Keratinocyte (primary cell): ENCODE measurements at regions not wholly inside any gene's neighbourhood (a gene's known extent, or its start where the extent isn't known, plus 50 kb on each side); places are given as distances from the start of the nearest gene placed in this dataset.

Source experiments
- DNase-seq: peaks from one replicate; pipeline ENCODE4 v3.0.0-alpha.2; 2011; ENCODE audit warnings: low read depth, missing footprints, low spot score
- FAIRE-seq: peaks from 2 replicates; lab custom pipeline; 2011; peaks lifted over from hg19 to GRCh38; lab: Jason Lieb, UNC
- H2AFZ ChIP-seq: 2 replicates; pipeline ENCODE4 v1.6.0; 2012; ENCODE audit warnings: low read length, control low read depth, inconsistent platforms; ENCODE audit not compliant: control insufficient read depth
- H3K27ac ChIP-seq: 2 replicates; pipeline ENCODE4 v1.5.1; 2011; ENCODE audit warnings: low read length; ENCODE audit not compliant: control insufficient read depth, insufficient read depth
- H3K27me3 ChIP-seq: 3 replicates; pipeline ENCODE4 v1.6.0; 2011; ENCODE audit warnings: low read length; ENCODE audit not compliant: control insufficient read depth, insufficient read depth; ENCODE audit errors: extremely low read depth
- H3K36me3 ChIP-seq, 2 experiments: 2 replicates in 1 of 2; 3 replicates in 1 of 2; pipeline ENCODE4 v1.5.1; 2011; ENCODE audit warnings: low read length in 2 of 2, mild to moderate bottlenecking in 1 of 2; ENCODE audit not compliant: control insufficient read depth in 2 of 2, insufficient read depth in 2 of 2; ENCODE audit errors: extremely low read depth in 1 of 2
- H3K4me1 ChIP-seq: 3 replicates; pipeline ENCODE4 v1.5.1; 2011; ENCODE audit warnings: low read length; ENCODE audit not compliant: control insufficient read depth, insufficient read depth; ENCODE audit errors: extremely low read depth
- H3K4me2 ChIP-seq: 3 replicates; pipeline ENCODE4 v1.6.0; 2011; ENCODE audit warnings: low read depth, low read length; ENCODE audit not compliant: control insufficient read depth, insufficient read depth; ENCODE audit errors: extremely low read depth
- H3K4me3 ChIP-seq, 3 experiments: fragments of 200-600 bp in 1 of 3; sonication (generic) in 1 of 3; 2 replicates in 2 of 3; 3 replicates in 1 of 3; pipeline ENCODE4 v1.5.1; 2011 to 2016; ENCODE audit warnings: low read length in 3 of 3, mild to moderate bottlenecking in 3 of 3, control low read depth in 2 of 3, inconsistent platforms in 1 of 3, low read depth in 1 of 3, mixed read lengths in 1 of 3, mixed run types in 1 of 3, moderate library complexity in 1 of 3; ENCODE audit not compliant: control insufficient read depth in 2 of 3, insufficient read depth in 2 of 3; ENCODE audit errors: extremely low read depth in 1 of 3
- H3K79me2 ChIP-seq: 2 replicates; pipeline ENCODE4 v1.6.0; 2012; ENCODE audit warnings: low read length; ENCODE audit not compliant: control insufficient read depth, insufficient read depth
- H3K9ac ChIP-seq: 3 replicates; pipeline ENCODE4 v1.6.0; 2011; ENCODE audit warnings: low read length; ENCODE audit not compliant: control insufficient read depth, insufficient read depth; ENCODE audit errors: extremely low read depth
- H3K9me1 ChIP-seq: 3 replicates; pipeline ENCODE4 v1.6.0; 2011; ENCODE audit warnings: low read length; ENCODE audit not compliant: control insufficient read depth, insufficient read depth; ENCODE audit errors: extremely low read depth
- H3K9me3 ChIP-seq: 2 replicates; pipeline ENCODE4 v1.5.1; 2012; ENCODE audit warnings: low read depth, low read length; ENCODE audit not compliant: control insufficient read depth
- H4K20me1 ChIP-seq: 3 replicates; pipeline ENCODE4 v1.6.0; 2011; ENCODE audit warnings: low read length; ENCODE audit not compliant: control insufficient read depth, insufficient read depth; ENCODE audit errors: extremely low read depth
- EZH2 ChIP-seq: IDR thresholded peaks from one replicate; pipeline ENCODE4 v1.6.1; 2012; ENCODE audit warnings: inconsistent platforms, mild to moderate bottlenecking, low read length, moderate library complexity
- dilution Hi-C: fragments of 300-500 bp; cut with MboI; formaldehyde crosslinking; loops from one replicate; pipeline ENCODE4 v1.7.0; 2020; ENCODE audit warnings: low sequenced_read_pairs; ENCODE audit not compliant: extremely low pct_ligation_motif_present
- TF ChIP-seq, protein P1 (sequence below), 3 experiments: IDR thresholded peaks in 1 of 3; conservative IDR thresholded peaks in 1 of 3; optimal IDR thresholded peaks in 1 of 3; 2 replicates in 2 of 3; 3 replicates in 1 of 3; pipeline versions ENCODE3 to v1.5.1; 2011; ENCODE audit warnings: low read length in 3 of 3, mild to moderate bottlenecking in 3 of 3, moderate library complexity in 2 of 3, control low read depth in 1 of 3, inconsistent platforms in 1 of 3; ENCODE audit not compliant: insufficient read depth in 2 of 3; ENCODE audit errors: extremely low read depth in 1 of 3

DNA sequence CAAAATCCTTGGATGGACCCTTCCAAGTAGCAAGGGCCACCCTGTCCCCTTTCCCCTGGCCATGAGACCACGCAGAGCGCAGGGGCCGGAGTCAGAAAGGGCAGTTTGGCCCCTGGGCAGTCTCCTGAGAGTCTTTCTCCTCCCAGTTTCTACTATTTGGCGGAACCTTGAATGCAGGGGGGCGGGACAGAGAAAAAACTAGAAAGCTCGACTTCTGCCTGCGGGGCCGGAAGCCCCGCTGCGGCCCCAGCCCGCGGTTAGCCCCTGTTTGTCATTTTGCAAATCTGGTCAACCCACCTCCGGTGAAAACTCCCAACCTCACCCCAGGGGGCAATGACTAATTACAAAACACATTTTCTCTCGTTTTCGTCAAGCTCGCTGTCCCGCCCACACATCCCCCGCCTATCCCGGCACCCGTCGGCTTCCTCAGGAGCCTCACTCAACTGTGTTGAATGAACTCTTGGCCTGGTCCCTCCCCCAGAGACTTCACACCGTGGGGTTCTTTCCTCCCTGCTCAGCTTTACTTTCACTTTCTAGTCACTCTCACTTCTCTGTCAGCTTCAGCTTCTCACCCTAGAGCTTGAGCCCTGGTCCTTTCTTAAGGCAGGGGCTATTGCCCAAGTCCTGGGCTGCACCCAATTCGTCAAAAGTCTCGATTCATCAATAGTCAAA, 66.7 kb downstream of the IRF2BPL start:
- H3K9me3 ChIP-seq, result no peaks in the 10 kb centered on the region
- peaks cover 3% of the 10 kb centered on the region for H3K9me1 ChIP-seq
- no peaks in the 10 kb centered on the region for H3K27me3 ChIP-seq
- H3K4me2 ChIP-seq, result peak overlapping the region; percentile 96
- peak overlapping the region in 2 of 3 experiments; percentile 53 to 65 for H3K4me3 ChIP-seq
- peak overlapping the region; percentile 30 for H2AFZ ChIP-seq
- peaks cover 58% of the 10 kb centered on the region for H3K4me1 ChIP-seq
- DNase-seq, result peak; percentile 77
- TF ChIP-seq, protein P1, sequence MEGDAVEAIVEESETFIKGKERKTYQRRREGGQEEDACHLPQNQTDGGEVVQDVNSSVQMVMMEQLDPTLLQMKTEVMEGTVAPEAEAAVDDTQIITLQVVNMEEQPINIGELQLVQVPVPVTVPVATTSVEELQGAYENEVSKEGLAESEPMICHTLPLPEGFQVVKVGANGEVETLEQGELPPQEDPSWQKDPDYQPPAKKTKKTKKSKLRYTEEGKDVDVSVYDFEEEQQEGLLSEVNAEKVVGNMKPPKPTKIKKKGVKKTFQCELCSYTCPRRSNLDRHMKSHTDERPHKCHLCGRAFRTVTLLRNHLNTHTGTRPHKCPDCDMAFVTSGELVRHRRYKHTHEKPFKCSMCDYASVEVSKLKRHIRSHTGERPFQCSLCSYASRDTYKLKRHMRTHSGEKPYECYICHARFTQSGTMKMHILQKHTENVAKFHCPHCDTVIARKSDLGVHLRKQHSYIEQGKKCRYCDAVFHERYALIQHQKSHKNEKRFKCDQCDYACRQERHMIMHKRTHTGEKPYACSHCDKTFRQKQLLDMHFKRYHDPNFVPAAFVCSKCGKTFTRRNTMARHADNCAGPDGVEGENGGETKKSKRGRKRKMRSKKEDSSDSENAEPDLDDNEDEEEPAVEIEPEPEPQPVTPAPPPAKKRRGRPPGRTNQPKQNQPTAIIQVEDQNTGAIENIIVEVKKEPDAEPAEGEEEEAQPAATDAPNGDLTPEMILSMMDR (optimal IDR thresholded peaks at IDR 0.05 in 1 of 3, IDR thresholded peaks at IDR 0.05 in 1 of 3, conservative IDR thresholded peaks at IDR 0.05 in 1 of 3; ENCODE audit: extremely low read depth in 1 of 3, insufficient read depth in 2 of 3, low read length in 3 of 3), result no peak
- TF ChIP-seq EZH2, result no peak
- H3K9ac ChIP-seq, result peak overlapping the region; percentile 68
- H3K27ac ChIP-seq, result peak overlapping the region; percentile 87
- no peaks in the 10 kb centered on the region for H4K20me1 ChIP-seq
- dilution Hi-C loops, result no loop called here
- H3K79me2 ChIP-seq, result no peaks in the 10 kb centered on the region
- FAIRE-seq, result peak; percentile 84
- H3K36me3 ChIP-seq, result no peaks in the 10 kb centered on the region

DNA sequence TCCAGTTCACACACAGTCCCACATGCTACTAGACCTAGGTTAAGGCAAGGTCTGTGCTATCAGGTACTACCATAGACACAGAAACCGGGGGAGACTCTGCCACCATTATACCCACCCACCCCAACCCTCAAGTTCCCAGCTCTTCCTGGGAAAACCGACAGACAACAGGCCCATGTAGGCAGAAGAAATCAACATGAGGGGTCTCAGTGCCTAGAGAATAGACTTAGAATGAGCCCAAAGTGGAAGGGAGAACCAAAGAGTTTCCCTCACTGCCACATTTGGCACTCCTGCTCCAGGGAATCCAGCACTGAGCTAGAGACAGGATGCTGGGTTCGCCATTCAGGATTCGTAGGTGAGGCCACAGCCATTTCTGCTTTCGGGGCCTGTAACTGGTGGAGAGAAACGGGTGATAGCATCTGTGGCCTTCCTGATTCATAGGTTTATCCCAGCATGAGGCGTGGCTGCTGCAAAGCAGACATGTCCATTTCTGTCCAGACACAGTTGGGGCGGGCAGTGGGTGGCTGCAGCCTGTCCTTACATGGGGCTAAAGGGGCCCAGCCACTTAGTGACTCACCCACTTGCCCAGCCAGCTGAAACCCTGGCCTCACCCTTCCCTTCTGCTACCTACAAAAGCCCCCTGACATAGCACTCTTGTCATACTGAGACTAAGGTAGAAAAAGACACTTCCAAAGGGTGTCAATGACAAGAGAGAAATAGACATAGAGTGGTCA, 69.4 kb downstream of the IRF2BPL start:
- dilution Hi-C loops, result no loop called here
- H3K9me3 ChIP-seq, result no peaks in the 10 kb centered on the region
- H3K36me3 ChIP-seq, result no peaks in the 10 kb centered on the region
- H4K20me1 ChIP-seq, result no peaks in the 10 kb centered on the region
- peak overlapping the region; percentile 82 for H2AFZ ChIP-seq
- H3K9ac ChIP-seq, result peak overlapping the region; percentile 64
- no peak overlapping the region for H3K4me3 ChIP-seq
- no peaks in the 10 kb centered on the region for H3K27me3 ChIP-seq
- H3K79me2 ChIP-seq, result no peaks in the 10 kb centered on the region
- FAIRE-seq (peak; percentile 90), DNase-seq (peak; percentile 77)
- TF ChIP-seq, protein P1 (optimal IDR thresholded peaks at IDR 0.05 in 1 of 3, IDR thresholded peaks at IDR 0.05 in 1 of 3, conservative IDR thresholded peaks at IDR 0.05 in 1 of 3; ENCODE audit: extremely low read depth in 1 of 3, insufficient read depth in 2 of 3, low read length in 3 of 3), result no peak
- no peak for TF ChIP-seq EZH2
- peak overlapping the region; percentile 82 for H3K27ac ChIP-seq
- peaks cover 68% of the 10 kb centered on the region for H3K4me1 ChIP-seq
- H3K4me2 ChIP-seq, result peak overlapping the region; percentile 46
- peaks cover 3% of the 10 kb centered on the region for H3K9me1 ChIP-seq
